Suprapubic skin (tissue), 4 donors: ENCODE measurements at regions not wholly inside any gene's neighbourhood (a gene's known extent, or its start where the extent isn't known, plus 50 kb on each side); places are given as distances from the start of the nearest gene placed in this dataset.

Experiments
- EP300 ChIP-seq: sonication (generic); formaldehyde crosslinking; IDR thresholded peaks from one replicate; pipeline ENCODE4 v1.6.1; 2017; ENCODE audit warnings: antibody characterized with exemption
- POLR2A ChIP-seq, 2 donors: fragments of 450-650 bp; IDR thresholded peaks; one replicate each; pipeline ENCODE4 v1.6.1; 2017; ENCODE audit warnings: antibody characterized with exemption in 2 of 2, mild to moderate bottlenecking in 2 of 2, moderate library complexity in 2 of 2
- POLR2AphosphoS5 ChIP-seq, 3 donors: sonication (generic); formaldehyde crosslinking; IDR thresholded peaks; one replicate each; pipeline ENCODE4 v1.6.1; 2017; ENCODE audit warnings: antibody characterized with exemption in 3 of 3
- TF ChIP-seq, protein P1 (sequence below), 2 donors: fragments of 200-600 bp in 1 of 2; fragments of 450-650 bp in 1 of 2; sonication (generic) in 1 of 2; IDR thresholded peaks; one replicate each; pipeline ENCODE4 v1.5.1; 2016 to 2019; ENCODE audit warnings: antibody characterized with exemption in 2 of 2, mild to moderate bottlenecking in 1 of 2, moderate library complexity in 1 of 2

DNA sequence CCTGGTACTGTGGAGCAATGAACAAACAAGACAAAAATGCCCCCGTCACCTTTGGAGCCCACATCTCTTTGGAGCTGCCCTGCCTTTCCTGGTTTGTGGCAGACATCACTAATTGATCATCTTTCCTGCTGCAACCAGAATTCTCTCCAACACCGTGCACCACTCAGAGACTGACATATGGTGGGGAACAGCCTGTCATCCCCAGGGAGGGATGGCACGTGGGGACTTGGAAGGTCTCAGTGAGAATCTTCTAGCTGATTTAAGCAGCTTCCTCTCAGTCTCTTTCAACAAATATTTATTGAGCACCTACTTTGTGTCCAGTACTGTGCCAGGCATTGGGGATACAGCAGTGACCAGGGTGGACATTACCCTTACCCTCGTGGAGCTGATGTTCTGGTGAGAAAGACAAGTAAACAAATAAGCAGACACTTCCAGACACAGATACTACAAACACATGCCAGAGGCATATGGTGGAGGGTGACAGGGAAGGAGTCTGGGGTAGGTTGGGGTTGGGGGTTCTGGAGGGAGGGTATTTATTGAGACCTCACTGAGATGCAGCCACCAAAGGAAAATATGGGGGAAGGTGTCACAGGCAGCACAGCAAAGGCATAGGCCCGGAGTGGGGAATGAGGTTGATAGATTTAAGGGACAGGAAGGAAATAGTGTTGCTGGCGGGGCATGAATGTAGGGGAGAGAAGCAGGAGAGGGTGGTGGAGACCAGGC lies 82.3 kb downstream of the CEBPB start:
- no peak for TF ChIP-seq POLR2AphosphoS5 (IDR thresholded peaks at IDR 0.05)
- no peak for TF ChIP-seq EP300
- TF ChIP-seq, protein P1, sequence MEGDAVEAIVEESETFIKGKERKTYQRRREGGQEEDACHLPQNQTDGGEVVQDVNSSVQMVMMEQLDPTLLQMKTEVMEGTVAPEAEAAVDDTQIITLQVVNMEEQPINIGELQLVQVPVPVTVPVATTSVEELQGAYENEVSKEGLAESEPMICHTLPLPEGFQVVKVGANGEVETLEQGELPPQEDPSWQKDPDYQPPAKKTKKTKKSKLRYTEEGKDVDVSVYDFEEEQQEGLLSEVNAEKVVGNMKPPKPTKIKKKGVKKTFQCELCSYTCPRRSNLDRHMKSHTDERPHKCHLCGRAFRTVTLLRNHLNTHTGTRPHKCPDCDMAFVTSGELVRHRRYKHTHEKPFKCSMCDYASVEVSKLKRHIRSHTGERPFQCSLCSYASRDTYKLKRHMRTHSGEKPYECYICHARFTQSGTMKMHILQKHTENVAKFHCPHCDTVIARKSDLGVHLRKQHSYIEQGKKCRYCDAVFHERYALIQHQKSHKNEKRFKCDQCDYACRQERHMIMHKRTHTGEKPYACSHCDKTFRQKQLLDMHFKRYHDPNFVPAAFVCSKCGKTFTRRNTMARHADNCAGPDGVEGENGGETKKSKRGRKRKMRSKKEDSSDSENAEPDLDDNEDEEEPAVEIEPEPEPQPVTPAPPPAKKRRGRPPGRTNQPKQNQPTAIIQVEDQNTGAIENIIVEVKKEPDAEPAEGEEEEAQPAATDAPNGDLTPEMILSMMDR (IDR thresholded peaks at IDR 0.05) = no peak
- no peak for TF ChIP-seq POLR2A (IDR thresholded peaks at IDR 0.05)
